ENCODE measurements at regions not wholly inside any gene's neighbourhood (a gene's known extent, or its start where the extent isn't known, plus 50 kb on each side); places are given as distances from the start of the nearest gene placed in this dataset.
"Not testable (repeated sequence)": the region's sequence is repeated elsewhere in the genome, so short reads cannot be mapped to it uniquely, and the experiment has no call there.

DNA sequence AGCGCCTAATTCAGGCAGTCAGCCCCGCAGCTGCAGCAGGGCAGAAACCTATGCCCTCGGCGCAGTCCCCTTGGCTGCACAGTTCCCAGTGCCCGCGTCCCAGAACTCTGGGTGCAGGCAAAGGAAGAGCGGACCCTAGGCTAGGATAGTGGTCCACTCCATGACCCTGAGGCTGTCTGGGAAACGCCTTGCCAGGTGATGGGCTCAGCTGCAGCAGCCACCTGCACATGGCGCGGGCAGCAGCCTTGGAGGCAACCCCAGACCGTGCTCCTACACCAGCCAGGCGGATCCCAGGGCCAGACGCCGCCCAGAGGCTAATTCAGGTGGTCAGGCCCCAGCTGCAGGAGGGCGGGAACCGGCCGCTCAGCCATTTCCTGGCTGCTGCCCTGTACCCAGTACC lies 83.0 kb downstream of the POTEC start:
- not testable (repeated sequence) for DNase-seq

GRCh38 chr18:14459826-14460225 lies 83.6 kb downstream of the POTEC start:
- peak in 1 of 2 experiments; percentile 8 for DNase-seq

DNA sequence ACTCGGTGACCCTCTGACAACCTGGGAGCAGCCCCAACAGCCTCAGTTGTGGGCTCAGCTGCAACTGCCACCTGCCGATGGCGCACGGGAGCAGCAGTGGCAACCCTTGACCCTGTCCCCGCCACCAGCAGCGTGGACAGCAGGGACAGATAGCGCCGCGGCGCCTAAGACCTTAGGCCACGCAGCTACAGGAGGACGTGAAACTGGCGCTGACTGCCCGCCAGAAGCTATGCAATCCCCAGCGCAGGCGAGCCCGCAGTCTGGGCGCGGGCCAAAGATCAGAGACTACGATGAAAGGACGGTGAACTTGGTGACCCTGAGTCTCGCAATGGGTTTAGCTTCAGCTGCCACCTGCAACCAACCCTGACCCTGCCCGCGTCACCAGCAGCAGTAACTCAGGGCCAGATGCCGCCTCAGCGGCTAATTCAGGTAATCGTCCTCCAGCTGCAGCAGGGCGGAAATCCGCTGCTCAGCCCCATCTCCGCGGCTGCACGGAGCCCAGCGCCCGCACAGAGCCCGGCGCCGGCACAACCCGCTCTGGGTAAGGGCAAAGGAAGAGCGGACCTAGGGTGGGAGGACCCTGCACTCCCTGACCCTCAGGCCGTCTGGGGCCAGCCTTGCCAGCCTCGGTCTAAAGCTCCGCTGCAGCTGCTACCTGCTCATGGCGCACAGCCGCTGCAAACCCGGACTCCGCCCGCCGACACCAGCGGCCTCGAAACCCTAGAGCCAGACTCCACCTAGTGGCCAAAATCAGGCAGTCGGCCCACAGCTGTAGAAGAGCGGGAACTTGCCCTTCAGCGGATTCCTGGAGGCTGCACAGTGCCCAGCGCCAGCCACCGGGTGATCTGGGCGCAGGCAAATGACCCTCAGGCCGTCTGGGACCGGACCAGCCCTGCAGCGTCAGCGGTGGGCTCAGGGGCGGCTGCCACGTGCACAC lies 85.1 kb downstream of the POTEC start:
- DNase-seq = not testable (repeated sequence)

- not testable (repeated sequence) for DNase-seq
These were observed 92.8 kb downstream of the POTEC start for GRCh38 chr18:14450637-14451009.

DNA sequence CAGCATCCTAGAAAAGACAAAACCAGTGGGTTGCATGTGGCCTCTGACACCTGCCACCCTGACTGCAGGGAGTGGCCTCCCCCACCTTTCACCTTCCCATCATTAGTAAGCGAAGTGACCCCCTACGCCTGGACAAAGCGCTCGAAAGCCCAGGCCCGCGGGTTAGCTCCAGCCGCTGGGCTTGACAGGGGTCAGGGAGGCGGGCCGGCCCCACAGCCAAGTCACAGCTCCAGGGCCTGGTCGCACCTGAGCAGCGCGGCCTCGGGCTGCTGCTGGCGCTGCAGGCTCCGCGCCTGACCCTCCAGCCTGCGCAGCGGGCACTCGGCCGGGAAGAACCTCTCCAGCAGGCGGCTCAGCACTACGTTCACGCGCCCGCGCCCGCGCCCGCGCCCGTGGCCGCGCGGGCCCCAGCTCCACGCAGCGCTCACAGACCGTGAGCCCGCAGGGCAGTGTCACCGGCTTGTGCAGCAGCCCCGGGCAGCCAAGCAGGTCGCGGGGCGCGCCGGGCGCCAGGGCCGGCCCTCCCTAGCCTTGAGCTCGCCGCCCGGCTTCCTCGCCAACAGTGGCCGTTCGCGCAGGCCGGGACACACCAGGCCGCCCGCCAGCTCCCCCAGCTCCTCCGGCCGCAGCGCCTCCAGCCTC lies 93.3 kb downstream of the POTEC start:
- not testable (repeated sequence) for DNase-seq

GRCh38 chr18:14449062-14449461 lies 94.3 kb downstream of the POTEC start:
- DNase-seq = not testable (repeated sequence)

DNA sequence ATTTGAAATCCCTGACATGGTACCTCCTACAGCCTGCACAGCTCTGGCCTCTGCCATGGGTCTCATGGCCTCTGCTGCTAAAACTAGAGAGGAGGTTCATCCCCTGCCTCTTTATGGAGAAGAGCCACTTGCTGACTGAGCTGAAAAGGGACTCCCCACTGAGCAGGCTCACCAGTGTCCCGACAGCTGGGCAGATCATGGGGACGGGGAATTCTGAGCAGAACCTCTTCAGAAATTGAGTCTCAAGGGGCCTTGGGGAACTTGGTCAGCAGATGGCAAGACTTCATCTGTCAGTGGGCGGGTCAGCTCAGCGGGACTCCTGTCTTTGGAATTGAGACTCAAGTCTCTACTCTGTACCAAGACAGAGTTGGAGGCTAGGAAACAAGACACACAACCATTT lies 95.7 kb downstream of the POTEC start:
- DNase-seq = not testable (repeated sequence)

- not testable (repeated sequence) for DNase-seq
These were observed 107.9 kb downstream of the POTEC start for GRCh38 chr18:14435460-14435859.

DNA sequence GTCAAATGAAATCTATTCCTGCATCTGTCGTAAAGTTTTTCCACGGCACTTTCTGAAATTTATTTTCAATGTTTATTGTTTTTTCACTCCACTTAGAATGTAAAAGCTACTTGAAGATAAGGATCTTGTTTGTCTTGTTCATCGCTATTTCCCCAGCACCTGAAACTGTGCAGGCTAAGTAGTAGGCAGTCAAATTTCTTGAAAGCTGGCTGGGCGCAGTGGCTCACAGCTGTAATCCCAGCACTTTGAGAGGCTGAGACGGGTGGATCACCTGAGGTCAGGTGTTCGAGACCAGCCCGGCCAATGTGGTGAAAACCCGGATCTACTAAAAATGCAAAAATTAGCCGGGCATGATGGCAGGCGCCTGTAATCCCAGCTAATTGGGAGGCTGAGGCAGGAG lies 111.0 kb downstream of the POTEC start:
- DNase-seq = not testable (repeated sequence)

DNA sequence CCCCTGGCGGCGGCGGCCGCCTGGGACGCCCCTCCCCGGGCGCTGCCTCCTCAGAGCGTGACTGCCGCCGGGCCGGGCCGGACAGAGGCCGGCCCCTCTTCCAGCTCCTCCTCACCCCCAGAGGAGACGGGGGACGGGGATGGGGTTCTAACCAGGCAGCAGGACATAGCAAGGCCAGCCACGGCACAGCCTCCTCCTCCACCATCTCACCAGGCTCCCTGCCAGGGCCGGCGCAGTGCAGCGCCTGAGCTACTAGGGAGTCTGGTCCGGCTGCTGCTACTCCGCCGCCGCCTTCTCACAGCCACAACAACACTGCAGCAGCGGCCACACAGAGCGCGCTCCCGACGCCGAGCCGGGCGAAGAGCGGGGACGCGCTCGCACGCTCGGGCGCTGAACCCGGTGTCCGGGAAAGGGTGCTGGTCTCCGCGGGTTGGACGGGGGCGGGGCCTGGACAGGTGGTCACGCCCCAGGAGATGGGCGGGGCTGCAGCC lies 112.3 kb downstream of the POTEC start:
- DNase-seq = not testable (repeated sequence)

DNA sequence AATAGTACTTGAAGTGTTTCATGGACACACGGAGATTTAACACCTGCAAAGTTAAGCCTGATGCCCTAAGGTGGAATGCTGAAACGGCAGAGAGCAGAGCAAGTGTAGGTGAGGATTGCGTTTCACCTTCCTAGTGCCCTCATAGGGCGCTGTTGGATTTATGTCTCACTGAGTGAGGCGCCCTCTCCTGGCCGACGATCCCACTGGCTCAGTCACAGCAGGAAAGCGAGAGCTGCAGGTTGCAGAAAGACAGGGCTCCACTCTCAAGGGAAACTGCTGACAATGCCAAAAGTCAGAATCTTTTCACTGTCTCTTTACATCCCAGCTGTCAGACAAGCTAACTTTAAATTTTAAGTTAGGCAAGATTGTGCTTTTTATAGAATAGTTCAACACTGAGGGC lies 127.6 kb downstream of the POTEC start:
- DNase-seq = peak in 1 of 2 experiments; percentile 25

GRCh38 chr18:14415399-14415798 lies 128.0 kb downstream of the POTEC start:
- DNase-seq = not testable (repeated sequence)

DNA sequence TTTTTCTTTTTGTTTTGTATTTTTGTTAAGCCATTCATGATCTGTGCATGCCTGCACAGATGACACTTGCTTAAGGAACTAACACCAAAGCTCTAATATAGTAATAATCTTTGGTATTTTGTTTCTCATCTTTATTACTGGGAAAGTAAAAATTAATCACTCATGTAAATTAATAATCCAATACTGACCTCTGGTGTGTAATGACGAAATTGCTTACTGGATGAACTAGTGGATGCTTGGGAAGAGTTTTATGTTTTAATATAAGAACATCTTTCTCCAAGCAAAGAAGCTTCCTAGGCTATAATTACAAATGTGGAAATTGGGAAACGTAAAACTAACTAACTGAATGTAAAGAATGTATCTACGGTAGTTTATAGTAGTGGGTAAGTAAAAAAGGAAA lies 147.9 kb downstream of the POTEC start:
- DNase-seq = not testable (repeated sequence)

GRCh38 chr18:14393563-14394103 lies 149.8 kb downstream of the POTEC start:
- not testable (repeated sequence) for DNase-seq

DNA sequence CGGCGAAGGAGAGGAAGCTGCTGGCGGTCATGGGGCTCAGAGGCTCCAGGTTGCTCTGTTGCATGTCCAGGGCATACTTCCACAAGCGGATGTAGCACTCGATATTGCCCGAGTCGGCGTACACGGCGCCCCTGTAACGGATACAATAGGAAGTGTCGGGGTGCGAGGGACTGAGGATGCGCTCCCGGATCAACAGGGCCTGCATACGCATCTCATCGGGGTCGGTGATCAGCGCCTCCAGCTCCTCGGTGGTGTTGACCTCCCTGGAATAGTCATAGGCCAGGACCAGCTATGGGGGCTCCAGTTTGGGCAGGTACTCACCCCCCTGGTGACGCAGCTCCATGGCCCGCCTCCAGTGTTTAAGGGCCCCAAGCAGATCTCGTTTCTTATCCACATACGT lies 150.8 kb downstream of the POTEC start:
- DNase-seq = not testable (repeated sequence)

GRCh38 chr18:14384961-14385360 lies 158.4 kb downstream of the POTEC start:
- DNase-seq = not testable (repeated sequence)

GRCh38 chr18:14382666-14383065 lies 160.7 kb downstream of the POTEC start:
- DNase-seq = not testable (repeated sequence)

DNA sequence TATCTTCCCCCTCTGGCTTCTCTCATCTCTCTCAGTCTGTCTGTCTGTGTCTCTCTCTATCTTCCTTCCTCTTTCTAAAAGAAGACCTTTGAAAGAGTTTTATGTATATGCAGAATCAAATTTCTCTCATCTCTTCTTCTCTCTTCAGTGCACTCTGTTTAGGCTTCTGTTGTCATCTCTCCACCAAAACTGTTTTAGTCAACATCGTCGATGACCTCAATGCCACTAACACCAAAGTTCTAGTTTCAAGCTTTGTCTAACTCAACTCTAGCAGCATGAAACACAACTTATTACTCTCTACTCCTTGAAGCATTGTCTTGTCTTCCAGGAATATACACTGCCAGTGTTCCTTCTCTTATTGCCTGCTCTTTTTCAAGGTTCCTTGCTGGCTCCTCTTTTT lies 163.9 kb downstream of the POTEC start:
- not testable (repeated sequence) for DNase-seq

DNA sequence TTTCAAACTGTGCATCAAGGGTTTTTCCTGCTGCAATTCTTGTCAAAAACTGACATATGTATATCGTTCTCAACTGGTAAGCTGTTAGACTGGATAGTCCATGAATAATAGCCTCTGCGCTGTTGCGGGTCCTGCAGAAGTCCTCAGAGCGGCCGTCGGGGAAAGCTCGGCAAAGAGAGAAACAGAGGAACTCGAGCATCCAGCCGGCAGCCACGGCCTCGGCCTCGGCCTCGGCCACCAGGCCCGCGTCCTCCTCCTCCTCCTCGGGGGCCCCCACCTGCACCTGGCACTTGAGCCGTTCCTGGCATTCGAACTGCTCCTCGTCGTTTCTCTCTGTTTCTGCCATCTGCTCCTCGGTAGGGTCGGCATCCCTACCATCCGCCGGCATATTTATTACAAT lies 165.0 kb downstream of the POTEC start:
- DNase-seq = not testable (repeated sequence)

GRCh38 chr18:14361346-14361745 lies 182.1 kb downstream of the POTEC start:
- not testable (repeated sequence) for DNase-seq

DNA sequence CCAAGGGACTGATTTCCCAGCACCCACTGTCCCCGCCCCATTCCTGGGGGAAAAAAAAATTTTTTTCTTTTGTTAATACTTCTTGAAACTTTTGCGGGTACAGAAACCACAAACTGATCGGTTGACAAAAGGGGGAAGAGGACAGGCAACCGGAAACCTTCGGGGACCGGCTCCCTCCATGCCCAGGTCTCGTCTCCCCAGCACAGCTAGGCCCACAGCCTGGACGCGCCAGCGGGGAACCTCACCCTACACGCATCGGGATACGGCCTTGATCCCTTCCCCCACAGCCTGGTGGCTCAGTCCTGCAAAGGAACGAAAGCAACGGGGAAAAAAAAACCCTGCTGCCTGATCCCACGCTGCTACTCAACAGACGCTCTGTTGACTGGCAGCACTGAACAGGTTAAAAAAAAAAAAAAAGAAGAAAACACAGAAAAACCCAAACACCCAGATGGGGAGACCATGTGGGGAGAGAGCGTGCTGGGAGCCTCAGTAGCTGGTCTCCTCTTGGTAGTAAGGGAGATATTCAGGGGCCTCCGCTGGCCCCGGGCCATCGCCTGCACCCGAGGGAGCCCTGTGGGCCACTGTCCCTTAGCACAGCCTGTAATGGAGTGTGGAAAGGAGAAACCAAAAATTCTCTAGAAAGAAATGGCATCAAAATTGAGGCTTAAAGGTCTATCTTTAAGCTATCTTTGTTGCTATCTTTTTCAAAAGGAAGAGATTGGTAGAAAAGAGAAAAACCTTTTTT lies 185.7 kb downstream of the POTEC start:
- not testable (repeated sequence) for DNase-seq

- DNase-seq = not testable (repeated sequence)
These were observed 201.2 kb downstream of the POTEC start for GRCh38 chr18:14342170-14342569.

GRCh38 chr18:14336017-14336416 lies 203.8 kb upstream of the ZNF519 start:
- not testable (repeated sequence) for DNase-seq
